ENCODE measurements at regions not wholly inside any gene's neighbourhood (a gene's known extent, or its start where the extent isn't known, plus 50 kb on each side); places are given as distances from the start of the nearest gene placed in this dataset.
A peak's percentile ranks its signal among the peaks of the same experiment; 100 is the strongest.

DNA sequence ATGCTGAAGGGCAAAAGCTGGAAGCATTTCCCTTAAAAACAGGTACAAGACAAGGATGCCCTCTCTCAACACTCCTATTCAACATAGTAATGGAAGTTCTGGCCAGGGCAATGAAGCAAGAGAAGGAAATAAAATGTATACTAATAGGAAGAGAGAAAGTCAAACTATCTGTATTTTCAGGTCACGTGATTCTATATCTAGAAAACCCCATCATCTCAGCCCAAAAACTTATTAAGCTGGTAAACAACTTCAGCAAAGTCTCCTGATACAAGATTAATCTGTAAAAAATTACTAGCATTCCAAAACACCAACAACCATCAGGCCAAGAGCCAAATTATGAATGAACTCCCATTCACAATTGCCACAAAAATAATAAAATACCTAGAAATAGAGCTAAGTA lies 213.2 kb upstream of the CNTNAP5 start:
- TF ChIP-seq, protein P1, sequence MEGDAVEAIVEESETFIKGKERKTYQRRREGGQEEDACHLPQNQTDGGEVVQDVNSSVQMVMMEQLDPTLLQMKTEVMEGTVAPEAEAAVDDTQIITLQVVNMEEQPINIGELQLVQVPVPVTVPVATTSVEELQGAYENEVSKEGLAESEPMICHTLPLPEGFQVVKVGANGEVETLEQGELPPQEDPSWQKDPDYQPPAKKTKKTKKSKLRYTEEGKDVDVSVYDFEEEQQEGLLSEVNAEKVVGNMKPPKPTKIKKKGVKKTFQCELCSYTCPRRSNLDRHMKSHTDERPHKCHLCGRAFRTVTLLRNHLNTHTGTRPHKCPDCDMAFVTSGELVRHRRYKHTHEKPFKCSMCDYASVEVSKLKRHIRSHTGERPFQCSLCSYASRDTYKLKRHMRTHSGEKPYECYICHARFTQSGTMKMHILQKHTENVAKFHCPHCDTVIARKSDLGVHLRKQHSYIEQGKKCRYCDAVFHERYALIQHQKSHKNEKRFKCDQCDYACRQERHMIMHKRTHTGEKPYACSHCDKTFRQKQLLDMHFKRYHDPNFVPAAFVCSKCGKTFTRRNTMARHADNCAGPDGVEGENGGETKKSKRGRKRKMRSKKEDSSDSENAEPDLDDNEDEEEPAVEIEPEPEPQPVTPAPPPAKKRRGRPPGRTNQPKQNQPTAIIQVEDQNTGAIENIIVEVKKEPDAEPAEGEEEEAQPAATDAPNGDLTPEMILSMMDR (IDR thresholded peaks at IDR 0.05): no peak

DNA sequence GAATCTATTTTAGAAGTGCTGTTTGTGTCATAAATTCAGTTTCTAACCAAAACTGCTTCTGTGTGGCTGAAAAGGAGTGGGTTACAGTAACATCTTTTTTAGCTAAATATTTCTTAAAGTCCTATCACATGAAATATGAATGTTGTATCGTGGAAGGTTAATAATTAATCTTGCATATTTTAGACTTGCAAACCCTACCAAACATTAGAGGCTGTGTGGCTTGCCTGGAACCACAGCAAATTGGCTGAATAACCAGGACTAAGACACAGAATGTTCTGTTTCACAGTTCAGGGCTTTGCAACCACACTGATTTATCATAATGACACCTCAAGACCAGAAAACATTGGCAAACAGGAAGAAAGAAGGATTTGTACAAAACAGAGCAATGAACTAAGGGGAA lies 208.9 kb upstream of the CNTNAP5 start:
- Histone ChIP-seq H3K36me3 (no peaks in the 10 kb centered on the region), H3K9me3 (no peaks in the 10 kb centered on the region), H3K27ac (no peak overlapping the region), H3K27me3 (no peaks in the 10 kb centered on the region), H3K4me1 (no peaks in the 10 kb centered on the region), H3K4me3 (no peak overlapping the region)
- no peak for DNase-seq
- no peak for ATAC-seq
- TF ChIP-seq, protein P1 (IDR thresholded peaks at IDR 0.05): no peak
- intact Hi-C loops (cut with DNase I): no loop called here

More for the DNA sequence above, 213.2 kb upstream of the CNTNAP5 start:
- intact Hi-C loops (cut with DNase I): no loop called here
- Histone ChIP-seq H3K36me3 (no peaks in the 10 kb centered on the region), H3K4me3 (no peak overlapping the region), H3K27ac (no peak overlapping the region), H3K9me3 (peaks cover 0 to 22% of the 10 kb centered on the region in 2 donors), H3K4me1 (no peaks in the 10 kb centered on the region), H3K27me3 (no peaks in the 10 kb centered on the region)
- DNase-seq (no peak), ATAC-seq (no peak)

DNA sequence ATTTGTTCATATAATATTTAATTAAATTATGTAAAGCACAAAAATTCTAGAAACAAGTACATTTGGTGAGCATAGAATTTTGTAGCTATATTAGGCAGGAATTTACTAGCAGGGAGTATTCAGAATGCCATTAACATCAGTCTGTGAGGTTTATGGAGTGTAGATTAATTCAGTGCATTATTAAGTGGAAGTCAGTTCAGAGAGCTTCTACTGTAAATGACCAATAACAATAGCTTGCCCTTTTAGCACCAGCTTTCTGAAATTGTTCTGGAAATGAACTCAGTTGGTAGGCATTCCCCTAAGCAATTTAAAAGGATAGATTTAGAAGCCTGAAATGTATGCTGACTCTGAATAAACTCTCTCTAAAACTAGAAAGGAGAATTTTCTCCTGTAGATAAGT lies 208.2 kb upstream of the CNTNAP5 start:
- TF ChIP-seq, protein P1 (IDR thresholded peaks at IDR 0.05): no peak
- H3K4me3 ChIP-seq: no peak overlapping the region
- no peak for DNase-seq
- no peaks in the 10 kb centered on the region for H3K27me3 ChIP-seq
- intact Hi-C loops (cut with DNase I): no loop called here
- H3K27ac ChIP-seq: no peak overlapping the region
- H3K9me3 ChIP-seq: no peaks in the 10 kb centered on the region
- no peaks in the 10 kb centered on the region for H3K4me1 ChIP-seq
- H3K36me3 ChIP-seq: no peaks in the 10 kb centered on the region
- no peak for ATAC-seq

DNA sequence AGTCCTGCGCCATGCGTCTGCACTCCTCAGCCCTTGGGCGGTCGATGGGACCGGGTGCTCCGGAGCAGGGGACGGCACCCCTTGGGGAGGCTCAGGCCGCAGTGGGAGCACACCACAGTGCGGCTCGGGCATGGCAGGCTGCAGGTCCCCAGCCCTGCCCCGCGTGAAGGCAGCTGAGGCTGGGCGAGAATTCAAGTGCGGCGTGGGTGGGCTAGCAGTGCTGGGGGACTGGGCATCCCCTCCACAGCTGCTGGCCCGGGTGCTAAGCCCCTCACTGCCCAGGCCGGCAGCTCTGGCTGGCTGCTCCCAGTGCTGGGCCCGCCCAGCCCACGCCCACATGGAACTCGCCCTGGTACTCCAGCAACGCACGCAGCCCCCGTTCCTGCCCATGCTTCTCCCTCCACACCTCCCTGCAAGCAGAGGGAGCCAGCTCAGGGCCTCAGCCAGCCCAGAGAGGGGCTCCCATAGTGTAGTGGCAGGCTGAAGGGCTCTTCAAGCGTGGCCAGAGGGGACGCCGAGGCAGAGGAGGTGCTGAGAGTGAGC lies 198.3 kb upstream of the CNTNAP5 start:
- Histone ChIP-seq H3K36me3 (no peaks in the 10 kb centered on the region), H3K9me3 (peaks cover 0 to 21% of the 10 kb centered on the region in 2 donors), H3K4me3 (no peak overlapping the region), H3K27me3 (no peaks in the 10 kb centered on the region), H3K4me1 (no peaks in the 10 kb centered on the region), H3K27ac (no peak overlapping the region)
- ATAC-seq (no peak), DNase-seq (peak in 1 of 4 donors; percentile 60)
- TF ChIP-seq, protein P1 (IDR thresholded peaks at IDR 0.05): no peak
- intact Hi-C loops (cut with DNase I): no loop called here

DNA sequence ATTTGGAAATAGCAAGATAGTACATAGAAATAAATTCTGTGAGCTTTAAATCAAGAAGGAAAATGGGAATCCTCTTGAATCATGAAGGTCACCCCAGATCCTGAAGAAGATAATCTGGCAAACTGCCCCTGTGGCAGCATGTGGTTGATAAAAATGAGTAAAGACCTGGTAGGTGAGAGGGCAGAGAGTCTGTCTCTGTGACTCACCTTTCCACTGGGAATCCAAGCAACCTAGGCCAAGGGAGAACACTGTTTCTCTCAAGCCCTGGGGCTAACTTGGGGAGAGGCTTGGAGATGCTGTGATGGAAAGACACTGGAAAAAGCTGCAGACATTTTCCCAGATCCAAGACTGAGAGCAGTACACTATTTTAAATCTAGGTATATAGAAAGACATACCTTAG lies 185.8 kb upstream of the CNTNAP5 start:
- H3K9me3 ChIP-seq: peaks cover 0 to 47% of the 10 kb centered on the region in 2 donors
- intact Hi-C loops (cut with DNase I): no loop called here
- no peaks in the 10 kb centered on the region for H3K36me3 ChIP-seq
- H3K27ac ChIP-seq: no peak overlapping the region
- TF ChIP-seq, protein P1 (IDR thresholded peaks at IDR 0.05): no peak
- DNase-seq: no peak
- H3K27me3 ChIP-seq: no peaks in the 10 kb centered on the region
- no peaks in the 10 kb centered on the region for H3K4me1 ChIP-seq
- no peak for ATAC-seq
- H3K4me3 ChIP-seq: no peak overlapping the region

All from left lung (tissue), 4 donors.